Adrenal gland (tissue), 9 donors: ENCODE measurements at regions not wholly inside any gene's neighbourhood (a gene's known extent, or its start where the extent isn't known, plus 50 kb on each side); places are given as distances from the start of the nearest gene placed in this dataset.

Source experiments
- DNase-seq, 7 donors: peaks; one replicate each; pipeline ENCODE4 v3.0.0-alpha.2; 2019 to 2020
- H3K27ac ChIP-seq, 5 donors: fragments of 200-600 bp; sonication (generic) in 4 of 5; 1 replicate in 3 of 5; 2 replicates in 2 of 5; pipeline versions ENCODE4 v1.5.1 to v1.8.0; 2016 to 2020; ENCODE audit warnings: mild to moderate bottlenecking in 1 of 5
- H3K27me3 ChIP-seq: fragments of 200-600 bp; 2 replicates; pipeline ENCODE4 v1.8.0; 2021
- H3K36me3 ChIP-seq, 2 donors: fragments of 200-600 bp; replicated peaks in 1 of 2; 1 replicate in 1 of 2; 2 replicates in 1 of 2; pipeline versions ENCODE4 v1.5.1 to v1.8.0; 2018 to 2022
- H3K4me1 ChIP-seq, 2 donors: fragments of 200-600 bp; replicated peaks in 1 of 2; 1 replicate in 1 of 2; 2 replicates in 1 of 2; pipeline versions ENCODE4 v1.5.1 to v1.8.0; 2018 to 2021
- H3K4me3 ChIP-seq, 4 donors: fragments of 200-600 bp; sonication (generic) in 3 of 4; one replicate each; pipeline ENCODE4 v1.5.1; 2016 to 2018
- H3K9me3 ChIP-seq, 3 donors: fragments of 200-600 bp; sonication (generic) in 1 of 3; replicated peaks in 1 of 3; 1 replicate in 2 of 3; 2 replicates in 1 of 3; pipeline versions ENCODE4 v1.5.1 to v1.8.0; 2016 to 2021
- POLR2A ChIP-seq, 2 donors: fragments of 450-650 bp; IDR thresholded peaks; one replicate each; pipeline ENCODE4 v1.6.1; 2017; ENCODE audit warnings: antibody characterized with exemption in 2 of 2, mild to moderate bottlenecking in 2 of 2, moderate library complexity in 1 of 2
- WGBS, 4 donors: extraction: QIAGEN DNeasy Blood & Tissue Kit in 2 of 4; methylation state at CpG; one replicate each; pipeline versions ENCODE4 v1.1.5 to v1.1.7; 2013 to 2017; 5-methylcytosine and 5-hydroxymethylcytosine counted together
- intact Hi-C, 2 donors: fragments of 100-400 bp; cut with DNase I; formaldehyde crosslinking; loops; one replicate each; pipeline versions ENCODE4 v1.14.1 to v1.15.0; 2022 to 2023
- TF ChIP-seq, protein P1 (sequence below), 6 experiments: fragments of 450-650 bp in 4 of 6; fragments of 200-600 bp in 2 of 6; sonication (generic) in 1 of 6; IDR thresholded peaks; 1 replicate in 5 of 6; 2 replicates in 1 of 6; pipeline versions ENCODE4 v1.5.1 to v1.8.0; 2016 to 2021; ENCODE audit warnings: antibody characterized with exemption in 6 of 6, mild to moderate bottlenecking in 2 of 6, moderate library complexity in 1 of 6
- donor health status: healthy with polysubstance abuse.
- donor health status: Bipolar disorder and iron deficiency.
- donor health status: DM: yes; HTN: yes; CAD: no.
- donor health status: DM: no; HTN: no; CAD: no.
- donor health status: DM: no; HTN: no; CAD: no.

DNA sequence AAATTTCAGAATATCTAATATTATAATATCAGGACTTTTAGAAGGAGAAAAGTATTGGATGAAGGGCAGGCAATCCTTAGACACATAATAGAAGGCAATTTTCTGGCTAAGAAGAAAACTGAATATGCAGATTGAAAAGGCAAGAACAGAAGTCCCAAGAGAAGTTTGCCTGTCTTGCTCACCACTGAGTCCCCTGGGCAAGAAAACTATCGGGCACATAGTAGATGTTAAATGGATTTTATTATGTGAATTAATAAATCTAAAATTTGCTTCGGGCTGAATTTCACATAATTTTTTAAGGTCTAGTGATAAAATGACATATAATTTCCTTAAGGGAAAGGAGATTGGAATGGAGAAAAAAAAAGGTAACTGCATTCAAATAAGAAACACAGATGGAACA is 380.9 kb upstream of the GRM3 start:
- TF ChIP-seq, protein P1, sequence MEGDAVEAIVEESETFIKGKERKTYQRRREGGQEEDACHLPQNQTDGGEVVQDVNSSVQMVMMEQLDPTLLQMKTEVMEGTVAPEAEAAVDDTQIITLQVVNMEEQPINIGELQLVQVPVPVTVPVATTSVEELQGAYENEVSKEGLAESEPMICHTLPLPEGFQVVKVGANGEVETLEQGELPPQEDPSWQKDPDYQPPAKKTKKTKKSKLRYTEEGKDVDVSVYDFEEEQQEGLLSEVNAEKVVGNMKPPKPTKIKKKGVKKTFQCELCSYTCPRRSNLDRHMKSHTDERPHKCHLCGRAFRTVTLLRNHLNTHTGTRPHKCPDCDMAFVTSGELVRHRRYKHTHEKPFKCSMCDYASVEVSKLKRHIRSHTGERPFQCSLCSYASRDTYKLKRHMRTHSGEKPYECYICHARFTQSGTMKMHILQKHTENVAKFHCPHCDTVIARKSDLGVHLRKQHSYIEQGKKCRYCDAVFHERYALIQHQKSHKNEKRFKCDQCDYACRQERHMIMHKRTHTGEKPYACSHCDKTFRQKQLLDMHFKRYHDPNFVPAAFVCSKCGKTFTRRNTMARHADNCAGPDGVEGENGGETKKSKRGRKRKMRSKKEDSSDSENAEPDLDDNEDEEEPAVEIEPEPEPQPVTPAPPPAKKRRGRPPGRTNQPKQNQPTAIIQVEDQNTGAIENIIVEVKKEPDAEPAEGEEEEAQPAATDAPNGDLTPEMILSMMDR (IDR thresholded peaks at IDR 0.05) = no peak
- TF ChIP-seq POLR2A (IDR thresholded peaks at IDR 0.05) = no peak
- Histone ChIP-seq H3K27ac (no peak overlapping the region), H3K36me3 (no peaks in the 10 kb centered on the region), H3K4me3 (no peak overlapping the region), H3K4me1 (no peaks in the 10 kb centered on the region), H3K9me3 (no peaks in the 10 kb centered on the region), H3K27me3 (no peaks in the 10 kb centered on the region)
- 85 to 91% (median 89%) methylated on average over 2 of the region's 2 CpGs for WGBS, 4 donors
- no peak for DNase-seq
- intact Hi-C loops = no loop called here

DNA sequence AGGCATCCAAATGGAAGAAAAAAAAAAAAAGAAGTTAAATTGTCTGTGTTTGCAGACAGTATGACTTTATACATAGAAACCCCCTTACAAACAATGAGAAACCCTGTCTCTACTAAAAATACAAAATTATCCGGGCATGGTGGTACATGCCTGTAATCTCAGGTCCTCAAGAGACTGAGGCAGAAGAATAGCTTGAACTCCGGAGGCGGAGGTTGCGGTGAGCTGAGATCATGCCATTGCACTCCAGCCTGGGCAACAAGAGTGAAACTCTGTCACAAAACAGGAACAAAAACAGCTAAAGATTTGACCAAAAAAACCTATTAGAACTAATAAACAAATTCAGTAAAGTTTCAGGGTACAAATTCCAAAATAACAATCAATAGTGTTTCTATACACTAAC is 385.8 kb upstream of the GRM3 start:
- WGBS, 4 donors = 92 to 95% (median 94%) methylated on average over 4 of the region's 4 CpGs
- H3K4me3 ChIP-seq = no peak overlapping the region
- no peaks in the 10 kb centered on the region for H3K36me3 ChIP-seq
- H3K27ac ChIP-seq = no peak overlapping the region
- TF ChIP-seq, protein P1 (IDR thresholded peaks at IDR 0.05) = no peak
- no peak for TF ChIP-seq POLR2A (IDR thresholded peaks at IDR 0.05)
- H3K4me1 ChIP-seq = no peaks in the 10 kb centered on the region
- intact Hi-C loops = no loop called here
- H3K9me3 ChIP-seq = no peaks in the 10 kb centered on the region
- H3K27me3 ChIP-seq = no peaks in the 10 kb centered on the region
- DNase-seq = no peak

DNA sequence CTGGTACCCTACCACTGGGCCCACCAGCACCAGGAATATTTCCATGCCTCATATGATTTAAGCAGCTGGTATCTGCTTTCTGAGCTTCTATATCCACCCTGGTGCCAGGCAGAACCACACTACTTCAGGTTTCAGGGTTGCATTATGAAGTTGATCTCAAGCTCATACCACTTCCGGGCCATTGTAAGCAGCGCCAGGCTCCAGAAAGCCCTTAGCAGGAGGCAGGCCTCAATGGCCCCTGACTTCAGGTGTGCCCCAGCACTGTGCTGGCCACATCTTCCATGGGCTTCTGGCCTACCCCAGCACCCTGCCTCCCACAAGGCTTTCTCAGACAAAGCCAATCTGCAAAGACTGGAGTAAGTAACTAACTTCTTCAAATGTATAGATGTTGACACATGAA is 391.3 kb upstream of the GRM3 start:
- Histone ChIP-seq H3K27me3 (no peaks in the 10 kb centered on the region), H3K27ac (no peak overlapping the region), H3K9me3 (no peaks in the 10 kb centered on the region), H3K4me3 (no peak overlapping the region), H3K36me3 (no peaks in the 10 kb centered on the region), H3K4me1 (no peaks in the 10 kb centered on the region)
- WGBS, 4 donors = 93 to 98% (median 93%) methylated on average over 2 of the region's 2 CpGs; no CpG with 5 or more reads in 1 of the 4 donors
- no peak for DNase-seq
- intact Hi-C loops = no loop called here
- TF ChIP-seq, protein P1 (IDR thresholded peaks at IDR 0.05) = no peak
- TF ChIP-seq POLR2A (IDR thresholded peaks at IDR 0.05) = no peak

DNA sequence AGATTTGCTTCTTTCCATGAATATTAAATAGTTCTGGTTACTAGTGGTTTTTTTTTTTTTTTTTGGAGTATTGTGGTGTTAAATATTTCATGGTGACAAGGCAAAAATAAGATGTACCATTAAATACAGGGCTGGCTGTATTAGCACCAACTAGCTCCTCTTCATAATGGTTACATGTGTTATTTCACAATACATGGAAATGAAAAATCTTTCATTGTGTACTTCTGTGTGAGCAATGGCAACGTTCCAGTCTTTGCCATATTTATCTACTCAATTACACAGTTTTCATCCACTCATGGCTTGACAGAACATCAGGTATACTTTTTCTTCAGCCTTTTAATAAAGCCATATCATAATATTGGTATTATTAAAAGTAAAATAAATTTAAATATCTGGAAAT is 394.7 kb upstream of the GRM3 start:
- WGBS, 4 donors = 51 to 63% (median 60%) methylated on average over 1 of the region's 1 CpG
- no peak overlapping the region for H3K27ac ChIP-seq
- H3K27me3 ChIP-seq = no peaks in the 10 kb centered on the region
- H3K4me1 ChIP-seq = no peaks in the 10 kb centered on the region
- TF ChIP-seq POLR2A (IDR thresholded peaks at IDR 0.05) = no peak
- TF ChIP-seq, protein P1 (IDR thresholded peaks at IDR 0.05) = no peak
- DNase-seq = no peak
- no peak overlapping the region for H3K4me3 ChIP-seq
- intact Hi-C loops = no loop called here
- H3K36me3 ChIP-seq = no peaks in the 10 kb centered on the region
- H3K9me3 ChIP-seq = no peaks in the 10 kb centered on the region
